Lower leg skin (tissue), 3 donors: ENCODE measurements at regions not wholly inside any gene's neighbourhood (a gene's known extent, or its start where the extent isn't known, plus 50 kb on each side); places are given as distances from the start of the nearest gene placed in this dataset.

Experiments
- POLR2A ChIP-seq, 2 donors: fragments of 450-650 bp; IDR thresholded peaks; one replicate each; pipeline ENCODE4 v1.6.1; 2016 to 2017; ENCODE audit warnings: antibody characterized with exemption in 2 of 2, mild to moderate bottlenecking in 1 of 2, moderate library complexity in 1 of 2
- TF ChIP-seq, protein P1 (sequence below), 3 donors: fragments of 450-650 bp; IDR thresholded peaks; one replicate each; pipeline ENCODE4 v1.5.1; 2016; ENCODE audit warnings: antibody characterized with exemption in 3 of 3, mild to moderate bottlenecking in 3 of 3, moderate library complexity in 2 of 3

DNA sequence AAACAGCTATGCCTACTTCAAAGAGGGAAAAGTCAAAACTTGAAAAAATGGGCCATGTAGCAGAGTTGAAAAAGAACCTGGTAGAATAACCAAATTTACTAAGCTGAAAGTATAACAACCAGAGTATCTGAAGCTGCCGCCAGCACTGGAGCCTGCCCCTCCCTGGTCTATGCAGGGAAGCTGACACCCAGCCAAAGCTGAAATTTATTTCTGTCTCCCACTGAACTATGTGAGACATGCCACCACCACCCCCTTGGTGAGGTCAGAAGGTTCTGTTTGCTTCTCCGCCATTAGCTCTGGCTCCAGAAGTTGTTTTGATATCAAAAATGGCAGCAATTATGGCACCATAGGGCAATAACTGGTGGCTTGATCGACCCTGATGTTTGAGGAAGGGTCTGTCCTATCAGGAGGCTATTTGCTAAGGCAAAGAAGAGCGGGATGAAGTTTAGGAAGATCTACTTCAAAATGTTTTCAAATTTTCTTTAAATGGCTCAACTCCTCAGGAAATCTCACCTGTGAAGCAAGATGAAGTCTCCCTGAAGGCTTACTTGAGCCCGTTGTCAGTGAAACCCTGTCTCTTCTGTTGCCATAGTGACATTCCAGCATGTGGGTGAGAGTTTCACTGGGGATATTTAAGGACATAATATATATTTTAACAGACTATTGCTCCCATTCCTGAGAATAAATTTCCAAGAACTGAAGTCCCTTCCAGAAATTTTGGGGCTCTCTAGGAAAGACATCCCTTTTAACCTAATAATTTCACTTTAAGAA is 122.0 kb downstream of the COPRS start:
- no peak for TF ChIP-seq POLR2A (IDR thresholded peaks at IDR 0.05)
- TF ChIP-seq, protein P1, sequence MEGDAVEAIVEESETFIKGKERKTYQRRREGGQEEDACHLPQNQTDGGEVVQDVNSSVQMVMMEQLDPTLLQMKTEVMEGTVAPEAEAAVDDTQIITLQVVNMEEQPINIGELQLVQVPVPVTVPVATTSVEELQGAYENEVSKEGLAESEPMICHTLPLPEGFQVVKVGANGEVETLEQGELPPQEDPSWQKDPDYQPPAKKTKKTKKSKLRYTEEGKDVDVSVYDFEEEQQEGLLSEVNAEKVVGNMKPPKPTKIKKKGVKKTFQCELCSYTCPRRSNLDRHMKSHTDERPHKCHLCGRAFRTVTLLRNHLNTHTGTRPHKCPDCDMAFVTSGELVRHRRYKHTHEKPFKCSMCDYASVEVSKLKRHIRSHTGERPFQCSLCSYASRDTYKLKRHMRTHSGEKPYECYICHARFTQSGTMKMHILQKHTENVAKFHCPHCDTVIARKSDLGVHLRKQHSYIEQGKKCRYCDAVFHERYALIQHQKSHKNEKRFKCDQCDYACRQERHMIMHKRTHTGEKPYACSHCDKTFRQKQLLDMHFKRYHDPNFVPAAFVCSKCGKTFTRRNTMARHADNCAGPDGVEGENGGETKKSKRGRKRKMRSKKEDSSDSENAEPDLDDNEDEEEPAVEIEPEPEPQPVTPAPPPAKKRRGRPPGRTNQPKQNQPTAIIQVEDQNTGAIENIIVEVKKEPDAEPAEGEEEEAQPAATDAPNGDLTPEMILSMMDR (IDR thresholded peaks at IDR 0.05) = no peak
